Activated CD4-positive, alpha-beta T cell treated with anti-CD3 and anti-CD28 coated beads, Interleukin-2, amount 50 U/mL, for 1 hour (primary cell): ENCODE measurements at regions not wholly inside any gene's neighbourhood (a gene's known extent, or its start where the extent isn't known, plus 50 kb on each side); places are given as distances from the start of the nearest gene placed in this dataset.
"Not testable (repeated sequence)": the region's sequence is repeated elsewhere in the genome, so short reads cannot be mapped to it uniquely, and the experiment has no call there.

ENCODE experiments used
- DNase-seq: peaks from one replicate; pipeline ENCODE4 v3.0.0-alpha.2; 2020

- no peak for DNase-seq
Observed at GRCh38 chr16:13338044-13338443, 436.6 kb downstream of the SHISA9 start.

- DNase-seq: no peak
Observed at GRCh38 chr16:13342675-13343074, 441.3 kb downstream of the SHISA9 start.

- no peak for DNase-seq
Observed at GRCh38 chr16:13344001-13344400, 442.6 kb downstream of the SHISA9 start.

GRCh38 chr16:13348416-13348815 is 447.0 kb downstream of the SHISA9 start:
- DNase-seq: no peak

GRCh38 chr16:13350000-13350399 is 448.6 kb downstream of the SHISA9 start:
- no peak for DNase-seq

GRCh38 chr16:13351181-13351580 is 449.8 kb downstream of the SHISA9 start:
- DNase-seq: no peak

GRCh38 chr16:13351601-13352217 is 450.3 kb downstream of the SHISA9 start:
- DNase-seq: no peak

- DNase-seq: not testable (repeated sequence)
Observed at GRCh38 chr16:13352796-13353195, 451.4 kb downstream of the SHISA9 start.

- DNase-seq: not testable (repeated sequence)
Observed at GRCh38 chr16:13357842-13358241, 456.4 kb downstream of the SHISA9 start.

GRCh38 chr16:13359835-13360234 is 458.4 kb downstream of the SHISA9 start:
- DNase-seq: no peak

GRCh38 chr16:13372421-13372820 is 471.0 kb downstream of the SHISA9 start:
- DNase-seq: no peak

- DNase-seq: no peak
Observed at GRCh38 chr16:13376174-13376573, 474.8 kb downstream of the SHISA9 start.

- DNase-seq: no peak
Observed at GRCh38 chr16:13377143-13377542, 475.7 kb downstream of the SHISA9 start.

GRCh38 chr16:13378151-13378550 is 476.8 kb downstream of the SHISA9 start:
- DNase-seq: no peak

GRCh38 chr16:13379266-13379665 is 477.9 kb downstream of the SHISA9 start:
- DNase-seq: no peak

- DNase-seq: not testable (repeated sequence)
Observed at GRCh38 chr16:13385156-13386040, 484.0 kb downstream of the SHISA9 start.

GRCh38 chr16:13390093-13390985 is 488.9 kb downstream of the SHISA9 start:
- DNase-seq: no peak

GRCh38 chr16:13390986-13391305 is 489.5 kb downstream of the SHISA9 start:
- DNase-seq: no peak

GRCh38 chr16:13391337-13391736 is 489.9 kb downstream of the SHISA9 start:
- no peak for DNase-seq

GRCh38 chr16:13392341-13392740 is 490.9 kb downstream of the SHISA9 start:
- DNase-seq: no peak

GRCh38 chr16:13393816-13394215 is 492.4 kb downstream of the SHISA9 start:
- DNase-seq: no peak

- no peak for DNase-seq
Observed at GRCh38 chr16:13394488-13394887, 493.1 kb downstream of the SHISA9 start.

- no peak for DNase-seq
Observed at GRCh38 chr16:13397126-13397525, 495.7 kb downstream of the SHISA9 start.
